GM18502 (cell line): ENCODE measurements at regions not wholly inside any gene's neighbourhood (a gene's known extent, or its start where the extent isn't known, plus 50 kb on each side); places are given as distances from the start of the nearest gene placed in this dataset.

Source experiments
- ATAC-seq: cut with Tn5 transposase; IDR thresholded peaks from one replicate; pipeline ENCODE4 v1.9.1; 2021; ENCODE audit warnings: mild to moderate bottlenecking; ENCODE audit not compliant: unreplicated experiment, poor library complexity

DNA sequence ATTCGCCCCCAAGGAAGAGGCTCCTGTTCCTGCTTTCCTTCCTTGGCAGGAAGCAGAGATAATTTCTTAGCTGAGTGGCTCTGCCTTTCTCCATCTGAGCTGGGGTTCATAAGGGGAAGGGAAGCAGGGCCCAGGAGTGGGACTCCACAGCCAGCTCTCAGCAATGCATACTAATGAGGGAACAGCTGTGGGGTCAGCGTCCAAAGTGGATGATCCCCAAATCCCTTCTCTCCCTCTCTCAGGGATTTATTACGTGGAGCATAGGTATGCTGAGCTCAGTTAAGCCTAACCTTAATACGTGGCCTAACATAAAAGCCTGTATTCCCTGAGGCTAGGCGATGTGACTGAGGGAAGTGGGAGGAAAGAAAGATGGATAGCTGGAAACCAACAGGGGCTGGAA lies 87.3 kb upstream of the CTTNBP2NL start:
- ATAC-seq: no peak

DNA sequence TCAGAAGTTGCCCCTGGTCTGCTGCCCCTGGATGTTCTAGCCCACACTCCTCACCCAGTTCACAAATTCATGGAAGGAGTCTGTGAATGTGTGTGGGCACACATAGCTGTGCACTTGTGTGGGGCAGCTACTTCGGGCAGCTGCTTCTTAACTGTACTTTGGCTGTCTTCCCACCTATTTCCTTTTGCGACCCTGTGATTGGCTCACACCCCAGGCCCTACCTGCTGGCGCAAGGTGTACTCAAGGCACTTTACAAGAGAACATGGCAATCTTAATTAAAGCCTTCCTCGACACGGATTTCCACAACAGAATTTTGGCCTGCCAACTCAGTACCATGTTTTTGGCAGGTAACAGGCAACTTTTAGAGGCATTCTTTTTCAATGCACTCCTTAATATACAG lies 86.5 kb upstream of the CTTNBP2NL start:
- ATAC-seq: no peak

DNA sequence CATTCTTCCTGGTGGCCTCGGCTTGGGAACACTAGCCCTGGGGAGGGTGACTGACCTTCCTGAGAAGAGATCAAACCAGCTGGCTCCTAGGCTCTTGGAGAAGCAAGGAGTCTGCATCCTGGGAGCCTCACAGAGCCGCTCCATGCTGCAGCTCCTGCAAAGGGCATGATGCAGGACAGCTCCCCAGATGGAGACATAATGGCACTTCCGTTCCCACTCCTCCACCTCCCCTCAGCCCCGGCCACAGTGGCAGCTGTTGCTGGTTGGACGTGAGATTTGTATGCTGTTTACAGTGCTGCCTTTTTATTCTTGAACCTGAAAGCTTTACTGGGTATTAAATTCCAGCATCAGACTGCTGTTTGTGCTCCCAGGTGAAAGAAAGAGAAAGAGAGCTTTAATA lies 83.7 kb upstream of the CTTNBP2NL start:
- no peak for ATAC-seq

DNA sequence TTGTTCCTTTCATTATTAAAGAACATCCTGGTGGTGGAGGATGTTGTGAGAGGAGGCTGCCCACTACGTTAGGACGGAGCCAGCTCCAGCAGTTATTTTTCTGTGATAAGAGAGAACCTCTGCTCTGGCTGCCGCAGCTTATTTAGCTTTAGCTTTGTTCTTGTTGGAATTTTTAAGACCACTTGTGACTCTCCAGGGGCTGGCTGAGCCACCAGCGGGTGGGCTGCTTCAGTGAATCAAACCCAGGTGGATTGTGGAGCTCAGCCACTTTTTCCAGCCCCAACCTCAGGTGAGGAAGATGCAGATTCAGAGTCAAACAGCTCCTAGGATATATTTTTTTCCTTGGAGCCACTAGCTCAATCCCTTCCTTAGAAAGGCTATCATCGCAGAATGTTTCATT lies 83.1 kb upstream of the CTTNBP2NL start:
- ATAC-seq: no peak

DNA sequence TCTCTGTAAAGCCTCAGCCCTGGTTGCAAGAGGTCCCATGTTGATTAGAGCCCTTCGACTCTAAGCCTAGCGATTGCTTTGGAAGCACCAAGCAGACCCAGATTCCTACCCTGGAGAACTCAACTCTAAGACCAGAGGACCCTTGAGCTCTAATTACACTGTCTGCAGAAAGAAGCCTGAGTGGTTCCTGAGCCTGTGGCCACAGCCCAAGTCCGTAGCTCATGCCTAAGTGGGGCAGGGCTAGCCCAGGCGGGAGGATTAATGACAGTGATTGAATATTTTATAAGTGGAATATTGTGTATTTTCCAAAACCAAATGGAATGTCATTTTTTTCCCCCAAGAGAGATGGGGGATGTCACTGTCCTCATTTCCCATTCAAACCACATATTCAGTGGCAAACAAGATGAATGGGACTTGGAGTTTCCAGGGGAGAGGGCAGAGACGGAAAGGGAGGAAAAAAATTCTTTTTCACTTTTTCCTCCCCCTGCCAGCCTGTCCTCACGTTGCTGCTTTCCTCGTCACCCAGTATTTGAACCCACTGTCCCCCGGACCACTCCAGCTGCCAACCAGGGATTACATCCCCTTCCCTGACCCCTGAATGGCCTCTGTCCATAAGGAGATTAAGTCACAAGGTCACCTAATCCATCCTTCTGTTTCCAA lies 79.6 kb upstream of the CTTNBP2NL start:
- no peak for ATAC-seq

DNA sequence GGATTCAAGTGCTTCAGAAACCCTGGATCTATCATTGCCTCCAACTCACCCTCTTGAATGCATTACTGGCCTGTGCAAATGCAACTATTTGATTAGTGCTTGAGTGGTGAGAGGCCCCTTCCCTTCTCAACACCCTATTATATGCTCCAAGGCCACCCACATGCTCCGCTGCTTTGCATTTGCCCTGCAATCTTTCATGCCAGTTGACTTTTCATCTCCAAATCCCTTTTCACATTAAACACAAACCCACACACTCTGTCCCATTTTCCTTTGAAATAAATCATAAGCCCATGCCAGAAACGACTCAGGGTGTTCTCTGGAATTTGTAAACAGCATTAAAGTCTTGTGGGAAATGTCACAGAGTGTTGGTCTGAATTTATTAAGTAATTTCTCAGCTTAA lies 78.9 kb upstream of the CTTNBP2NL start:
- ATAC-seq: no peak

DNA sequence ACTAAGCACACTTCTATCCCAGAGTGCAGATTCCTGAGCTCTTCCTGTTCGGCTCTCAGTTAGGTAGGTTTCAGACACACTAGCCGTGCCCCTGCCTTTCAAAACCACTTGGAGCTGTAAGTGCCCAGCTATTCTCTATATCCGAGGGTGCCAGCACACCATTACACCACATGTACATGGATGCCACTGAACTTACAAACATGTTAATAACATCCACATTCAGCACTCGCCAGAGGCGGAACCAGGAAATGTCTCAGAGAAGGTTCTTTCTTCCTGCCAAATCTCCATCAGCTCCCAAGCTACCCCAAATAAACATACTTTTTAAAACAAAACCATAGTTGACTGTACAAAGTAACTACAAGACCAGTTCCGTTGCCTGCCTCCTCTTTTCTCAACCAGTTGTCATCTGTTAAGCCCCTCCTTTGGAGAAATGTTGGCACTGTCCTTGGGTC lies 78.4 kb upstream of the CTTNBP2NL start:
- ATAC-seq: no peak

DNA sequence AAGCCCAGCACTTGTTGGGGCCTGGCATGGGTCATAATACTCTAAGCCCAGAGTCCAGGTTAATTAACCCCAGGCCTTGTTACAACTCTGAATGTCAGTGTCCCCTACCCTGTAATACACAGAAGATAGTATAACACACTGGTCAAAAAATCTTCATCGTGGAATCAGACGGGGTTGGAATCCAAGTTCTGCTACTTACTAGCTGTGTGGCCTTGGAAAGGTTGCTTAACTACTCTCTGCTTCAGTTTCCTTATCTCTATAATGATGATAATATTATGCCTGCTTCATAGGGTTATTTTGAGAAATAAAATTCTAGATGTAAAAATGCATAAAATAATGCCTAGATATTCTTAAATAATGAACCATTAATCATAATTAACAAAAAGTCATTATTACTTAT lies 77.8 kb upstream of the CTTNBP2NL start:
- ATAC-seq: no peak

DNA sequence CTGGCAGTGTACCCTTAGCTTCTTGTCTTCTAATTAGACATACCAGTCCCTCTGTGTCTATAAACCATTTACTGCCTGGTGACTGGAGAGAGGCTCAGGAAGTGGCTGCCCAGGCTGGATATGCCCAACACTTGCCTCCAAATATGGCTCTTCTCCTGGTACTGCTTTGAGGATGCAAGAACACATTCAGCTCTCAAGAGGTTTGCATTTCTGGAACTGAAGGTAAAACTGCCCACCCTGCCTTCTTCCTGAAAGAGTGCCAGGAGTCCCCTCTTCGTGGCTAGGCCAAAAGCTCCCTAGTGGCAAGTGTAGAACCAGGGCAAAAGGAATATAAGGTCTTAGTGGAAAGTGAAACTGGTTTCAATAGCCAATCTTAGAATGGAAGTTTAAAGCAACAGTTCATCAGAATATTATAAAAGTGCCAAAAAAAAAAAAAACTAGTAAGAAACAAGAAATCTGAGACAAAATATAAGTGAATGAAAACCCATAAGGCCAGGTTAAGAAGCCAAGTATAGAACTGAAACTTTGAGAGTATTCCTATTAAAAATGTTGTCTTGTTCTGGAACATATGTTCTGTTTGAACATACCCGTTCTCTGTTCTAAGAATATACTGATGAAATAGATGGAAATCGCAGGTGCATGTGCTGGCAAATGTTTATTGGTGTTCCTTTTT lies 77.2 kb upstream of the CTTNBP2NL start:
- ATAC-seq: no peak

DNA sequence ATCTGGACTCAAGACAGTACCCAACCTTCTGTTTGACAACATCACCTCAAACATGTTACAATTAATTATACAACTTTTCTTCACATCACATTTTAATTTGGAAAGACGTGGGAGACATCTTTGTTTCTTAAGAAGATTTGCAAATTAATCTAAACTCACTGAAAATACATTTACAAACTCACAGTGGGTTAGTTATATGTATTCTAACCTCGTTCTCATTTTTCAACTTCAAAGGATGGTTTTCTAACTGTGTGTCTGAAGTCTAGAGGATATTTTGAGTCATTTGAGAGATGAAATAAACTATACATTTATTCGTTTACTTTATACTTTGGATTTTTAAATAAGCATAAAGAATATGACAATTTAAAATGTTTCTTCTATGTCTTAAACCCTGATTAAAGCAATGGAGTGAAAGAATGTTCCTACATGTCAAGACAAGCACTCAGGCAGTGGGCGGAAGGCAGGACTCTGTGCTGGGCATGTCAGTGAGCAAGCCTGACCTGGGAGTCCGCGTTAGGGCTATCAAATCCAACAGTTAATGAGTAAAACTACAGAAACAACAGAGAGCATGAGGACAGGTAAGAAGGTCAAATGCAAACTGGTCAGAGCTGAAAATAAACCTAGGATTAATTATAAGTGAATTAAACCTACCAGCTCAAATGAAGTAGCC lies 76.5 kb upstream of the CTTNBP2NL start:
- ATAC-seq: no peak

DNA sequence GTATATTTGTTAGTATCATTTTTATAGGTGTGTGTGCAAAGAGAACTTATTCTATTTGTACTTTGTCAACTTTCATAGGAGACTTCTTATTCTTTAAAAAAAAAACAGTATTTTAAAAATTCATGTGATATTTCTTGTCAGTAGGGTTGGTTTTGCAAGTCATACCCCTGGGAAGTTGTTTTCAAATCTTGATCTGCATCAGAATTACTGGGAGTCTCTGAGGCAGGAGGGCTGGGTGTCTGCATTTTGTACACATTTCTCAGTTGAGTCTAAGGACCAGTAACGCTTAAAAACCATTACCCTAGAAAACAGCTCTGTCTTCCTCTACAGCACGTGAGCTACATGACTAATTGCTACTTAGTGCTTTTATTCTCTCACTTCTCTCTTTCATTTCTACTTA lies 76.0 kb upstream of the CTTNBP2NL start:
- no peak for ATAC-seq

DNA sequence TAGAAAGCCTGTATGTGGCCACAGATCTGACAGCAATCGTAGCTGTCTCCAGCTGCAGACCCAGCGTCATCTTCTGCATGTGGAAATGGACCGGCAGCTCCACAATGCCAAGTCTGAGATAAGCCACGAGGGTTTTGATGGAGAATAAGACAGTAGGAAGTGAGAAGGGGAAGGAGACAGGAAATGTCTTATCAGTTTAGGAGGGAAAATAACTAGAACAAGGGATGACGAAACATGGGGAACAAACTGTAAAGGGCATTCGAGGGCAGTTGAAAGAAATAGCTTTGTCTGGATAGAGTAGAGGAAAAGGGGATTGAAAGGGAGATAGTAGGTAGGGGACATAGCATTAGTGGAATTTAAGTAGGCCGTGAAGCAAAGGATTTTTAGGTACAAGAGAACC lies 74.0 kb upstream of the CTTNBP2NL start:
- ATAC-seq: no peak

DNA sequence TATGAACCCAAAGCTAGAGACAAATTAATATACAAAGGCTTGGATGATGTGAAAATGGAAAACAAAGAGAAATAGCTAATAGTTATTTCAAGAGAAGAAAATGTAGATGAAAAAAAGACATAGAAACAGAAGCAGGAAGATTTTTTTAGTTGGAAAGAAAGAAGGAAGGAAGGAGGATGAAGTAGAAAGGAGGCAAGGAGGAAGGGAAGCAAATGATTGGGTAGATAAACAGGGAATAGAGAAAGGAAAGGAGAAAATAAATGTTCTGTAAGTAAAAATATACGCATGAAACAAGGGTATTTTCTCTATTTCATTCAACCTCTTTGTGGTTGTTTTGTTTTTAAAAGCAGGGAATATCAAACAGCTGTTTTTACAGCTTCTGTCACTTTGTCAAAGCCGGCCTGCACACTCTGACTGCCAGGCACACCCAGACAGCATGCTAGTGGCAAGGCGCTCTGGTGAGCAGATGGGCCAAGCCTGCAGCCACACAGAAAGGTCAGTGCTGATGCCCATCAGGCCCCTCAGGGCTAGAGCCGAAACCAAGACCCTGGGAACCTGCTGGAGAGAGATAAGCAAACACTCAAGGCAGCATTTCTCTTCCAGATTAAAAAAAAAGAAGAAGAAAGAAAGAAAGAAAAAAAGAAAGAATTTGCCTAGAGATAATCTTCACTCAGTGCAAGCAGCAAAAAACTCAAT lies 72.9 kb upstream of the CTTNBP2NL start:
- ATAC-seq: no peak

DNA sequence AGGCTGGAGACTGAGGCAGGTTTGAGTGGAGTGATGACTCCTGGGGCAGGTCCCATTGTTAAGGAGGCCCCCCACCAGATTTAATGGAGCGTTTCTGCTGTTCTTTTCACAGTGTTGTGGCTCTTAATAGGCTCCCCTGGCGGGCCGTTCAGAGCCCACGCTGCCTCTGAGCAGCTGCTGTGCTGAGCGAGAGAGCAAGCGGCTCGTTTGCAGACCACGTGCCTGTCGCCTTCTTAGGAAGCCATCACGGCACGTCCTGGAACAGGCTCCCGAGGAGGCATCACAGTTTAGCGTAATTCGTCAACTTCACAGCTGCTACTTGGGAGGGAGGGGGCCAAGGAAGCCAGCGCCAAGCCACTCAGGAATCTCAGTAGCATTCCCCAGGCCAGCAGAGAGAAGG lies 70.5 kb upstream of the CTTNBP2NL start:
- no peak for ATAC-seq

DNA sequence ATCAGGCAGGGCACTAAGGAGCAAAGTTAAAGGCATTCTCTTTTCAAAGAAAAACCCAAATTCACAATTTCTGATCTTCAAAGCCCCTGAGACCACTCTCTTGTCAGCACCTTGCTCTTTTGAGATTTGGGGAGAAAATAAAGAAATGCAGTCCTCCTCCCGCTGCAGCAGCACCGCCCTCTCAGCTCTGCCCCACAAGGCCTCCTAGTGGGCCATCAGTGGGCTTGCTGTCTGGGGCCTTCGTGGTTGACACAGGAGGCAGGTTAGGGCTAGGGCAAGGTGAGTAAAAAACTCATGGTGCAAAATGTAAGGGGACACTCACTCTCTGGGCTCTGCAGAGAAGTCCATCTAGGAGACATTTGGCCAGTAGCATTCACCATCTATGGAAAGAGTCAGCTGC lies 67.4 kb upstream of the CTTNBP2NL start:
- ATAC-seq: no peak

DNA sequence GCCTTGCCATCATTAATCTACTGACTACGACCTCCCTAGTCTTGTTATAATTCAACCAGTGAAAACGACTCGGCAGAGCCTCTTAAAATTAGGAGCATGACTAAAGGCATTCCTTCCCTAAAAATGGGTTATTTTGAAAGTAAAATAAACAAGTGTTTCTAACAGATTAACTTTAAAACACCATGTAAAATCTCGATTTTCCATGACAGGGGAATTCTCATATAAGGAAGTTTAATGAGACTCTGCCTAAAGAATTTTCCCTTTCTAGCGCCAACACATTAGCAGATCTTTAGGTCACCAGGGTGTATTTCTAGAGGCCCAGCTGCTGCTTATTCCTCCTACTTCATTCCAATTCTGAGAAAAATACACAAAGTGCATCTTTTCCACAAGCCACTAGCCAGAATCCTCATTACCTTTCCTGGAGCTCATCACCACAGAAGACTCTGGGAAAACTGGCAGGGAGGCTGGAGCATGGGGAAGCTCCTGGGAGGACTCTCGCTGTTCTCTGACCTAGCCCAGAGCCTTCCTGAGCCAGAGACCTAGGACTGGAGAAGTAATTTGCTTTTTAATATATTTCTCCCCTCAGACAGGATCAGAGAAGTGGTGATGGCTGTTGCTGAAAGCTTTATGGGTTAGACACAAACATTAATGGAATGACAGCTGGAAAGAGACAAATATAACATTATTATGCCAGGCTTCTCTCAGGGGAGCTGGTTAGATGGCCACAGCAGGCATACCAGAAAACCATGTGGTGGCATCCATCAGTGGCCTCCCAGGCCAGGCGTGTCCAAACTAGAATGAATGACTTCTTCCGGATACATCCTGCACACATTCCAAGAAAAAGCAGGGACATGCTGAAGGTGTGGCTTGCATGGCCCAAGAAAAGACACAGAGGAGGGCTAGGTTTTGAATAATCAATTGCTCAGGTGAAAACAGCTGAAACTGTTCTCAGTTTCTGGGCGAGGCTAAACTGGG lies 63.6 kb upstream of the CTTNBP2NL start:
- no peak for ATAC-seq

DNA sequence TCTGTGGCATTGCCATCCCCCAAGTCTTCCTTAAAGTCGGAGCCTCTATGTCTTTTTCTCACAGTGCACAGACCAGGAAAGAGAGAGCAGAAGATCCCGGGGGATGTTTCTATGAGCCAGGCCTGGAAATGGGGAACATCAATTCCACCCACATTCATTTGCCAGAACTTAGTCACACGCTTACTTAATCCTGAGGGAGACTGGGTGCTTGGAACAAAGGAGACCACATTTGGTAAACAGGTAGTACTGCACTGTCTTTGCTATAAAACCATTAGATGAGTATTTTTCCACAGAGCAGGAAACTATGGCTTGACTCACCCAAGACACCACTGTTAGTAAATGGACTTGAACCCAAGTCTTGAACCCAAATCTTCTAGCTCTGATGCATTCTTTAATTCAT lies 60.7 kb upstream of the CTTNBP2NL start:
- ATAC-seq: no peak

DNA sequence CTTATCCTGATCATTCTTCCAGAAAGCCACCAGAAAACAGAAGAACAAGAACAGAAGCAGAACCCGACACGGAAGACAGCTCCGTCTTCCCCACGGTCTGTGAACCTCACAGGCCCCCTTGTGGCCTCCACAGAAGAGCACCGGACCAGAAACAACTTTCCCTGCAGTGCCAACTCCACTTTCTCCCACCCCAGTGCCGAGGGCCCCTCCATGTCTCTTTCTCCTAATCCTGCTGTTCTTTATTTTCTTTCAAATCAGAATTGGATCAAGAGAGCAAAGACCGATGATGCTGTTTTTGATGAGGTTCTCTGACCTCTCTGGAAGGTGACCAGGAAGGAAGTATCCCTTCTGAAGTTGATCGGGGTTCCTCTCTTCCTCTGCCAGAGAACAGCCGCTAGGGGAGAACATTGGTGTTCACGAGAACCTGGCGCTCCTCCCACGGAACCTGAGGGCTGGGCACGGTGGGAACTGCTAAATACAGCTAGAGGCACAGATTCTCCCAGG lies 58.9 kb upstream of the CTTNBP2NL start:
- no peak for ATAC-seq

DNA sequence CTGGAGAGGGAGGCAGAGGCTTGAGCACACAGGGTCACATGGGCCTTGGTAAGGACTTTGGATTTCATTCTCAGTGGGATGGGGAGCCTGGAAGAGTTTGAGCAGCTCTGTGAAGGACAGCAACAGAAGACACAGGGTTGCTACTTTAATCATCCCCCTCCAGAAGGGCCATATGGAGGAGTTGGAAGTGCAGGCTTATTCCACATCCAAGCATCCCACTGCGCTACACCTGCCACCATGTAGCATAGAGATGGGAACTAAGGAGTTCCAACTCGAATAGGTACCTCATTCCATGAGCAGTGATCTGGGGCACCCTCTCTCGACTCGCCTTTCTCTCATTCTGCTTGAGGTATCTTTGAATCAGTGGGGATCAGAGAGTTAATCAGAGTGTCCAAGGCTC lies 54.0 kb upstream of the CTTNBP2NL start:
- no peak for ATAC-seq

DNA sequence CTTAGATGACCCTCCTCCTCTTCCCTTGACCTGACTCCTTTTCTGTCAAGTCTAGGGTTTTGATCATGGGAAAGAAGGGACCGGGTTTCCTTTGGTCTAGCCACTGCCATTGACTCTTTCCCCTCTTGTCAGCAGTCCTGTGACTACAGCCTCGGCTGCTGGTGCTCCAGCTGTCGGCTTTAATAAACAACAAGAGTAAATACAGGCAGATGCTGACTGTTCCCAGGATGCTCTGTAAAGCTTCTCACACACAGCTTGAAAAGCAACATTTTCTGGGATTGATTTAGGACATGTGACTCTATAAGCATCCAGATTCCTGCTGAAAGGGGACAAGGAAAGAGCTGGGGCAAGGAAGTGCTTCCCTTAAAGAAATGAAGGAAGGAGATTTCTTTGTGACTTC lies 53.5 kb upstream of the CTTNBP2NL start:
- no peak for ATAC-seq
